SU-DHL-6 (cell line): ENCODE measurements at regions not wholly inside any gene's neighbourhood (a gene's known extent, or its start where the extent isn't known, plus 50 kb on each side); places are given as distances from the start of the nearest gene placed in this dataset.

ENCODE experiments used
- EZH2phosphoT487 ChIP-seq: fragments of 200-600 bp; sonication (generic), shearing (Covaris generic); conservative IDR thresholded peaks from 2 replicates; pipeline ENCODE4 v1.6.1; 2018; ENCODE audit warnings: mild to moderate bottlenecking, antibody characterized with exemption, low read length, moderate library complexity, mixed read lengths
- TF ChIP-seq, protein P1 (sequence below): fragments of 200-600 bp; sonication (generic); IDR thresholded peaks from one replicate; pipeline ENCODE4 v1.5.1; 2017; ENCODE audit warnings: antibody characterized with exemption, mild to moderate bottlenecking, low read length, moderate library complexity; ENCODE audit not compliant: insufficient read depth, poor library complexity, severe bottlenecking

DNA sequence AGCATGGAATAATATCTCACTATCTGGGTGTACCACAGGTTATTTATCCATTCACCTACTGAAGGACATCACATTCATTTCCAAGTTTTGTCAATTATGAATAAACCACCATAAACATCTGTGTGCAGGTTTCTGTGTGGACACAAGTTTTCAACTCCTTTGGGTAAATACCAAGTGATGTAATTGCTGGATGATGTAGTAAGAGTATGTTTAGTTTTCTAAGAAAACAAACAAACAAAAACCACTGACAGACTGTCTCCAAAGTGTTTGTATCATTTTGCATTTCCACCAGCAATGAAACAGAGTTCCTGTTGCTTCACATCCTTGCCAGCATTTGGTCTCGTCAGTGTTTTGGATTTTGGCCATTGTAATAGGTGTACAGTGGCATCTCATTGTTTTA lies 435.7 kb upstream of the PROX1 start:
- TF ChIP-seq, protein P1, sequence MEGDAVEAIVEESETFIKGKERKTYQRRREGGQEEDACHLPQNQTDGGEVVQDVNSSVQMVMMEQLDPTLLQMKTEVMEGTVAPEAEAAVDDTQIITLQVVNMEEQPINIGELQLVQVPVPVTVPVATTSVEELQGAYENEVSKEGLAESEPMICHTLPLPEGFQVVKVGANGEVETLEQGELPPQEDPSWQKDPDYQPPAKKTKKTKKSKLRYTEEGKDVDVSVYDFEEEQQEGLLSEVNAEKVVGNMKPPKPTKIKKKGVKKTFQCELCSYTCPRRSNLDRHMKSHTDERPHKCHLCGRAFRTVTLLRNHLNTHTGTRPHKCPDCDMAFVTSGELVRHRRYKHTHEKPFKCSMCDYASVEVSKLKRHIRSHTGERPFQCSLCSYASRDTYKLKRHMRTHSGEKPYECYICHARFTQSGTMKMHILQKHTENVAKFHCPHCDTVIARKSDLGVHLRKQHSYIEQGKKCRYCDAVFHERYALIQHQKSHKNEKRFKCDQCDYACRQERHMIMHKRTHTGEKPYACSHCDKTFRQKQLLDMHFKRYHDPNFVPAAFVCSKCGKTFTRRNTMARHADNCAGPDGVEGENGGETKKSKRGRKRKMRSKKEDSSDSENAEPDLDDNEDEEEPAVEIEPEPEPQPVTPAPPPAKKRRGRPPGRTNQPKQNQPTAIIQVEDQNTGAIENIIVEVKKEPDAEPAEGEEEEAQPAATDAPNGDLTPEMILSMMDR, result no peak
- no peak for TF ChIP-seq EZH2phosphoT487
